ENCODE measurements at regions not wholly inside any gene's neighbourhood (a gene's known extent, or its start where the extent isn't known, plus 50 kb on each side); places are given as distances from the start of the nearest gene placed in this dataset.
"Not testable (repeated sequence)": the region's sequence is repeated elsewhere in the genome, so short reads cannot be mapped to it uniquely, and the experiment has no call there.

- DNase-seq, result no peak
Measured at GRCh38 chr9:97096793-97097192, 57.9 kb upstream of the CTSV start.

- not testable (repeated sequence) for DNase-seq
Measured at GRCh38 chr9:97089361-97089760, 50.4 kb upstream of the CTSV start.
